WTC11 (cell line): ENCODE measurements at regions not wholly inside any gene's neighbourhood (a gene's known extent, or its start where the extent isn't known, plus 50 kb on each side); places are given as distances from the start of the nearest gene placed in this dataset.
"Not testable (repeated sequence)": the region's sequence is repeated elsewhere in the genome, so short reads cannot be mapped to it uniquely, and the experiment has no call there.

Experiments used
- ATAC-seq: fragments of 200-7000 bp; cut with Tn5 transposase; 2 replicates; pipeline ENCODE4 v1.10.0; 2021; ENCODE audit warnings: mild to moderate bottlenecking, moderate library complexity
- CTCF ChIA-PET: fragments of 300-600 bp; sonication (Branson Sonifier 250); formaldehyde crosslinking; loops from one replicate; lab custom pipeline; 2021; ENCODE audit warnings: antibody characterized with exemption; lab: Charles Lee
- POLR2A ChIA-PET: fragments of 350-600 bp; sonication (Branson Sonifier 250); formaldehyde crosslinking; loops from one replicate; lab custom pipeline; 2021; ENCODE audit warnings: antibody characterized with exemption; lab: Charles Lee
- DNase-seq: peaks from one replicate; pipeline ENCODE4 v3.0.0; 2021; ENCODE audit warnings: low spot score
- H3K27ac Mint-ChIP-seq: 2 replicates; pipeline ENCODE4 v1.8.0; 2021; ENCODE audit warnings: mixed read lengths
- H3K27me3 Mint-ChIP-seq: 2 replicates; pipeline ENCODE4 v1.8.0; 2021; ENCODE audit warnings: low read depth, mild to moderate bottlenecking, moderate library complexity, mixed read lengths
- H3K36me3 Mint-ChIP-seq: 2 replicates; pipeline ENCODE4 v1.8.0; 2021; ENCODE audit warnings: mixed read lengths
- H3K4me1 Mint-ChIP-seq: 2 replicates; pipeline ENCODE4 v1.8.0; 2022; ENCODE audit warnings: mixed read lengths
- H3K4me3 Mint-ChIP-seq: 2 replicates; pipeline ENCODE4 v1.8.0; 2021; ENCODE audit warnings: mild to moderate bottlenecking, moderate library complexity, mixed read lengths
- H3K9me3 Mint-ChIP-seq: 2 replicates; pipeline ENCODE4 v1.8.0; 2021; ENCODE audit warnings: mixed read lengths
- CBFB ChIP-seq: sonication (generic); formaldehyde crosslinking; IDR thresholded peaks from 2 replicates; pipeline ENCODE4 v1.8.1; 2022; ENCODE audit warnings: mild to moderate bottlenecking, low read depth, missing genetic modification reagents
- ESRRA ChIP-seq: sonication (generic); formaldehyde crosslinking; IDR thresholded peaks from 2 replicates; pipeline ENCODE4 v1.8.1; 2022; ENCODE audit warnings: mild to moderate bottlenecking, missing genetic modification reagents, borderline replicate concordance
- FOXP1 ChIP-seq: sonication (generic); formaldehyde crosslinking; IDR thresholded peaks from 2 replicates; pipeline ENCODE4 v1.8.0; 2022; ENCODE audit warnings: missing genetic modification reagents, mild to moderate bottlenecking, moderate library complexity, borderline replicate concordance
- IRF2 ChIP-seq: sonication (generic); formaldehyde crosslinking; IDR thresholded peaks from 2 replicates; pipeline ENCODE4 v1.8.0; 2022; ENCODE audit warnings: low read depth, missing genetic modification reagents, borderline replicate concordance
- JAZF1 ChIP-seq: fragments of 250-450 bp; sonication (Bioruptor Pico); IDR thresholded peaks from 2 replicates; pipeline ENCODE4 v1.9.0; 2021; ENCODE audit warnings: moderate library complexity, mild to moderate bottlenecking, inconsistent platforms
- MXD4 ChIP-seq: fragments of 250-450 bp; sonication (Bioruptor Pico); IDR thresholded peaks from 2 replicates; pipeline ENCODE4 v1.8.0; 2021; ENCODE audit warnings: mild to moderate bottlenecking, moderate library complexity, borderline replicate concordance
- NR2C2 ChIP-seq: sonication (generic); formaldehyde crosslinking; IDR thresholded peaks from 2 replicates; pipeline ENCODE4 v1.8.0; 2022; ENCODE audit warnings: mild to moderate bottlenecking, missing genetic modification reagents
- SMAD4 ChIP-seq: sonication (generic); formaldehyde crosslinking; IDR thresholded peaks from 2 replicates; pipeline ENCODE4 v1.8.0; 2022; ENCODE audit warnings: mild to moderate bottlenecking, missing genetic modification reagents
- ZNF263 ChIP-seq: sonication (generic); formaldehyde crosslinking; IDR thresholded peaks from 2 replicates; pipeline ENCODE4 v1.8.1; 2022; ENCODE audit warnings: low read depth, mild to moderate bottlenecking, moderate library complexity, missing genetic modification reagents
- ZNF396 ChIP-seq: fragments of 250-450 bp; sonication (Bioruptor Pico); IDR thresholded peaks from 2 replicates; pipeline ENCODE4 v1.8.0; 2021; ENCODE audit warnings: mild to moderate bottlenecking, moderate library complexity, borderline replicate concordance
- ZNF416 ChIP-seq: fragments of 250-450 bp; sonication (Bioruptor Pico); IDR thresholded peaks from 2 replicates; pipeline ENCODE4 v1.9.0; 2021; ENCODE audit warnings: mild to moderate bottlenecking, inconsistent platforms
- TF ChIP-seq, protein P1 (sequence below): sonication (generic); formaldehyde crosslinking; IDR thresholded peaks from 2 replicates; pipeline ENCODE4 v1.8.0; 2023; ENCODE audit warnings: mild to moderate bottlenecking, missing genetic modification reagents
- TF ChIP-seq, protein P2 (sequence below): fragments of 250-450 bp; sonication (Bioruptor Pico); IDR thresholded peaks from 2 replicates; pipeline ENCODE4 v1.9.0; 2021; ENCODE audit warnings: mild to moderate bottlenecking
- TF ChIP-seq, protein P3 (sequence below): sonication (generic); formaldehyde crosslinking; IDR thresholded peaks from 2 replicates; pipeline ENCODE4 v1.8.0; 2023; ENCODE audit warnings: missing genetic modification reagents, mild to moderate bottlenecking, borderline replicate concordance
- TF ChIP-seq, protein P4 (sequence below): sonication (generic); formaldehyde crosslinking; IDR thresholded peaks from 2 replicates; pipeline ENCODE4 v1.8.1; 2022; ENCODE audit warnings: low read depth, missing genetic modification reagents, borderline replicate concordance

DNA sequence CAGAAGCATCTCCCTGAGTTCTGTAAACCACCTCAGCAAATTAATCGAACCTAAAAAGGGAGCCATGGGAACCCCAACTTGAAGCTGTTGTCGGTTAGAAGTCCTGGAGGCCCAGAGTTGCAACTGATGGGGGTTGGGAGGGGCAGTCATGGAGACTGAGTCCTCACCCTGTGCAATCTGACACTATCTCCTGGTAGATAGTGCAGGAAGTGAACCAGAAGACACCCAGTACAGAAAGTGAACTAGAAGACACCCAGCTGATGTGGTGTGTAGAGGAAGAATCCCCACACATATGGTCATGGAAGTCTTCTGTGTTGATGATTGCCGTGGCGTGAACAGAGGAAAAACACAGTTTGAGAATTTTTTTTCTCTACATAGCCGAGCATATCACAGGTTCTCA lies 58.8 kb upstream of the SRRM3 start:
- Mint-ChIP-seq H3K9me3 (peaks cover 6% of the 10 kb centered on the region; the same call in 1 of the 2 replicates), H3K27ac (no peak overlapping the region), H3K27me3 (no peaks in the 10 kb centered on the region), H3K4me1 (no peaks in the 10 kb centered on the region), H3K4me3 (no peak overlapping the region), H3K36me3 (no peaks in the 10 kb centered on the region)
- TF ChIP-seq ZNF416 = no peak
- TF ChIP-seq, protein P1, sequence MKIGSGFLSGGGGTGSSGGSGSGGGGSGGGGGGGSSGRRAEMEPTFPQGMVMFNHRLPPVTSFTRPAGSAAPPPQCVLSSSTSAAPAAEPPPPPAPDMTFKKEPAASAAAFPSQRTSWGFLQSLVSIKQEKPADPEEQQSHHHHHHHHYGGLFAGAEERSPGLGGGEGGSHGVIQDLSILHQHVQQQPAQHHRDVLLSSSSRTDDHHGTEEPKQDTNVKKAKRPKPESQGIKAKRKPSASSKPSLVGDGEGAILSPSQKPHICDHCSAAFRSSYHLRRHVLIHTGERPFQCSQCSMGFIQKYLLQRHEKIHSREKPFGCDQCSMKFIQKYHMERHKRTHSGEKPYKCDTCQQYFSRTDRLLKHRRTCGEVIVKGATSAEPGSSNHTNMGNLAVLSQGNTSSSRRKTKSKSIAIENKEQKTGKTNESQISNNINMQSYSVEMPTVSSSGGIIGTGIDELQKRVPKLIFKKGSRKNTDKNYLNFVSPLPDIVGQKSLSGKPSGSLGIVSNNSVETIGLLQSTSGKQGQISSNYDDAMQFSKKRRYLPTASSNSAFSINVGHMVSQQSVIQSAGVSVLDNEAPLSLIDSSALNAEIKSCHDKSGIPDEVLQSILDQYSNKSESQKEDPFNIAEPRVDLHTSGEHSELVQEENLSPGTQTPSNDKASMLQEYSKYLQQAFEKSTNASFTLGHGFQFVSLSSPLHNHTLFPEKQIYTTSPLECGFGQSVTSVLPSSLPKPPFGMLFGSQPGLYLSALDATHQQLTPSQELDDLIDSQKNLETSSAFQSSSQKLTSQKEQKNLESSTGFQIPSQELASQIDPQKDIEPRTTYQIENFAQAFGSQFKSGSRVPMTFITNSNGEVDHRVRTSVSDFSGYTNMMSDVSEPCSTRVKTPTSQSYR (CRISPR knock-in tag) = no peak
- no peak for TF ChIP-seq CBFB (CRISPR knock-in tag)
- TF ChIP-seq, protein P2, sequence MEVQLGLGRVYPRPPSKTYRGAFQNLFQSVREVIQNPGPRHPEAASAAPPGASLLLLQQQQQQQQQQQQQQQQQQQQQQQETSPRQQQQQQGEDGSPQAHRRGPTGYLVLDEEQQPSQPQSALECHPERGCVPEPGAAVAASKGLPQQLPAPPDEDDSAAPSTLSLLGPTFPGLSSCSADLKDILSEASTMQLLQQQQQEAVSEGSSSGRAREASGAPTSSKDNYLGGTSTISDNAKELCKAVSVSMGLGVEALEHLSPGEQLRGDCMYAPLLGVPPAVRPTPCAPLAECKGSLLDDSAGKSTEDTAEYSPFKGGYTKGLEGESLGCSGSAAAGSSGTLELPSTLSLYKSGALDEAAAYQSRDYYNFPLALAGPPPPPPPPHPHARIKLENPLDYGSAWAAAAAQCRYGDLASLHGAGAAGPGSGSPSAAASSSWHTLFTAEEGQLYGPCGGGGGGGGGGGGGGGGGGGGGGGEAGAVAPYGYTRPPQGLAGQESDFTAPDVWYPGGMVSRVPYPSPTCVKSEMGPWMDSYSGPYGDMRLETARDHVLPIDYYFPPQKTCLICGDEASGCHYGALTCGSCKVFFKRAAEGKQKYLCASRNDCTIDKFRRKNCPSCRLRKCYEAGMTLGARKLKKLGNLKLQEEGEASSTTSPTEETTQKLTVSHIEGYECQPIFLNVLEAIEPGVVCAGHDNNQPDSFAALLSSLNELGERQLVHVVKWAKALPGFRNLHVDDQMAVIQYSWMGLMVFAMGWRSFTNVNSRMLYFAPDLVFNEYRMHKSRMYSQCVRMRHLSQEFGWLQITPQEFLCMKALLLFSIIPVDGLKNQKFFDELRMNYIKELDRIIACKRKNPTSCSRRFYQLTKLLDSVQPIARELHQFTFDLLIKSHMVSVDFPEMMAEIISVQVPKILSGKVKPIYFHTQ (CRISPR knock-in tag) = no peak
- TF ChIP-seq IRF2 (CRISPR knock-in tag) = no peak
- TF ChIP-seq ZNF263 = no peak
- no peak for TF ChIP-seq SMAD4 (CRISPR knock-in tag)
- TF ChIP-seq, protein P3, sequence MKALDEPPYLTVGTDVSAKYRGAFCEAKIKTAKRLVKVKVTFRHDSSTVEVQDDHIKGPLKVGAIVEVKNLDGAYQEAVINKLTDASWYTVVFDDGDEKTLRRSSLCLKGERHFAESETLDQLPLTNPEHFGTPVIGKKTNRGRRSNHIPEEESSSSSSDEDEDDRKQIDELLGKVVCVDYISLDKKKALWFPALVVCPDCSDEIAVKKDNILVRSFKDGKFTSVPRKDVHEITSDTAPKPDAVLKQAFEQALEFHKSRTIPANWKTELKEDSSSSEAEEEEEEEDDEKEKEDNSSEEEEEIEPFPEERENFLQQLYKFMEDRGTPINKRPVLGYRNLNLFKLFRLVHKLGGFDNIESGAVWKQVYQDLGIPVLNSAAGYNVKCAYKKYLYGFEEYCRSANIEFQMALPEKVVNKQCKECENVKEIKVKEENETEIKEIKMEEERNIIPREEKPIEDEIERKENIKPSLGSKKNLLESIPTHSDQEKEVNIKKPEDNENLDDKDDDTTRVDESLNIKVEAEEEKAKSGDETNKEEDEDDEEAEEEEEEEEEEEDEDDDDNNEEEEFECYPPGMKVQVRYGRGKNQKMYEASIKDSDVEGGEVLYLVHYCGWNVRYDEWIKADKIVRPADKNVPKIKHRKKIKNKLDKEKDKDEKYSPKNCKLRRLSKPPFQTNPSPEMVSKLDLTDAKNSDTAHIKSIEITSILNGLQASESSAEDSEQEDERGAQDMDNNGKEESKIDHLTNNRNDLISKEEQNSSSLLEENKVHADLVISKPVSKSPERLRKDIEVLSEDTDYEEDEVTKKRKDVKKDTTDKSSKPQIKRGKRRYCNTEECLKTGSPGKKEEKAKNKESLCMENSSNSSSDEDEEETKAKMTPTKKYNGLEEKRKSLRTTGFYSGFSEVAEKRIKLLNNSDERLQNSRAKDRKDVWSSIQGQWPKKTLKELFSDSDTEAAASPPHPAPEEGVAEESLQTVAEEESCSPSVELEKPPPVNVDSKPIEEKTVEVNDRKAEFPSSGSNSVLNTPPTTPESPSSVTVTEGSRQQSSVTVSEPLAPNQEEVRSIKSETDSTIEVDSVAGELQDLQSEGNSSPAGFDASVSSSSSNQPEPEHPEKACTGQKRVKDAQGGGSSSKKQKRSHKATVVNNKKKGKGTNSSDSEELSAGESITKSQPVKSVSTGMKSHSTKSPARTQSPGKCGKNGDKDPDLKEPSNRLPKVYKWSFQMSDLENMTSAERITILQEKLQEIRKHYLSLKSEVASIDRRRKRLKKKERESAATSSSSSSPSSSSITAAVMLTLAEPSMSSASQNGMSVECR (CRISPR knock-in tag) = no peak
- ATAC-seq (no peak), DNase-seq (no peak)
- CTCF ChIA-PET = no interaction called here
- POLR2A ChIA-PET = interaction anchor here (0.6 kb wide), 2 partner anchors 88 to 117 kb away, joined by 3 read pairs; no protein-coding TSS in a partner anchor

DNA sequence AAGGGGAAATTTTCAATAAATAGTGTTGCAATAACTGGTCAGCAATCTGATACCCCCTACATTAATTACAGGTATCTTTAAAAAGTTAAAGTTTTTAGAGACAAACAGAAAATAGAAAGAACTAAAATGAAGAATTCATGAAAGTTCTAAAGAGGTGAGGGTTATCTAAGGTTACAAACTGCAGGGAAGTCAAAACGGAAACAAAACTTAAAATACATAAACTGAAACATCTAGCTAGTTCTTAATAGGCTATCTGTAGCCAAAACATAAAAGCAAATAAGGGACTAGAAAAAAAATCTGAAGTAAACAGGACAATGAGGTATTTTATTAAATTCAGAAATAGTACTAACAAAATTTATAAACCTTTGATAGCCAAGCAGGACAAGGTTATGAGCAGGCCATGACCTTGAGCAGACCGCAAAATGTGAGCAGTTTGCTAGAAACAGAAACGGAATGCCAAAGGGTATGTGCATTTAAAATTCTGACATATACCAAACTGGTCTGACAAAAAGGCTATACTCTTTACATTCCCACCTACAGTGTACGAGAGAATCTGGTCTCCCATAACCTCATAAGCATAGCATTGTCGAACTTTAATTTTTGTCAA lies 56.9 kb upstream of the SRRM3 start:
- DNase-seq, ATAC-seq, H3K4me3 Mint-ChIP-seq, H3K4me1 Mint-ChIP-seq, H3K36me3 Mint-ChIP-seq, H3K27me3 Mint-ChIP-seq, POLR2A ChIA-PET, H3K9me3 Mint-ChIP-seq, H3K27ac Mint-ChIP-seq: not testable (repeated sequence)
- CTCF ChIA-PET = interaction anchor here (0.7 kb wide), 1 partner anchor 19 kb away, joined by 3 read pairs; no protein-coding TSS in a partner anchor

DNA sequence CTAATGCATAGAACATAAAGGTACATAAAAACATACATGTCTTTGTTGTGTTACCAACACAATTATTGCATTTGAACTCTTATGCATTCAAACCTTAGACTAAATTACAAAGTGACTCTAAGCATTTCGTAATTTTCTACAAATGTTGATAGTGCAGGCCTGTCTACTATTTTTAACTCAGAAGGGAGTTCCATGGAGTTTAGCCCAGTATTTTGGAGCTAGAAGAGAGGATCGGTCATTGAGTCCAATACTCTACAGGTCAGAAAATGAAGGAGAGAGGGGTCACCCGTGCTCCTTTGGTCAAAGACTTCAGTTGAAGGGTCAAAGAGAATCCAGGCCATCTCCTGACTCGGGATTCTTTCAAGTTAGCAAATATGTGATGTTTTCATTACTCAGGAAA lies 55.3 kb upstream of the SRRM3 start:
- H3K27ac Mint-ChIP-seq = no peak overlapping the region
- H3K4me1 Mint-ChIP-seq = peaks cover 5% of the 10 kb centered on the region
- ChIA-PET CTCF (no interaction called here), POLR2A (no interaction called here)
- no peaks in the 10 kb centered on the region for H3K36me3 Mint-ChIP-seq
- H3K4me3 Mint-ChIP-seq = no peak overlapping the region
- DNase-seq = no peak
- H3K27me3 Mint-ChIP-seq = no peaks in the 10 kb centered on the region
- no peak for ATAC-seq
- H3K9me3 Mint-ChIP-seq = no peaks in the 10 kb centered on the region
- TF ChIP-seq JAZF1 = no peak
- TF ChIP-seq, protein P1 (CRISPR knock-in tag) = no peak
- TF ChIP-seq ZNF396 (CRISPR knock-in tag) = no peak
- TF ChIP-seq ZNF416 = no peak
- no peak for TF ChIP-seq NR2C2 (CRISPR knock-in tag)
- TF ChIP-seq ESRRA = no peak
- no peak for TF ChIP-seq FOXP1
- TF ChIP-seq, protein P4, sequence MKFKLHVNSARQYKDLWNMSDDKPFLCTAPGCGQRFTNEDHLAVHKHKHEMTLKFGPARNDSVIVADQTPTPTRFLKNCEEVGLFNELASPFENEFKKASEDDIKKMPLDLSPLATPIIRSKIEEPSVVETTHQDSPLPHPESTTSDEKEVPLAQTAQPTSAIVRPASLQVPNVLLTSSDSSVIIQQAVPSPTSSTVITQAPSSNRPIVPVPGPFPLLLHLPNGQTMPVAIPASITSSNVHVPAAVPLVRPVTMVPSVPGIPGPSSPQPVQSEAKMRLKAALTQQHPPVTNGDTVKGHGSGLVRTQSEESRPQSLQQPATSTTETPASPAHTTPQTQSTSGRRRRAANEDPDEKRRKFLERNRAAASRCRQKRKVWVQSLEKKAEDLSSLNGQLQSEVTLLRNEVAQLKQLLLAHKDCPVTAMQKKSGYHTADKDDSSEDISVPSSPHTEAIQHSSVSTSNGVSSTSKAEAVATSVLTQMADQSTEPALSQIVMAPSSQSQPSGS (CRISPR knock-in tag) = no peak
- TF ChIP-seq MXD4 (CRISPR knock-in tag) = no peak
